ENCODE measurements at regions not wholly inside any gene's neighbourhood (a gene's known extent, or its start where the extent isn't known, plus 50 kb on each side); places are given as distances from the start of the nearest gene placed in this dataset.

GRCh38 chr5:122517091-122517490 lies 205.1 kb downstream of the SNCAIP start:
- no peaks in the 10 kb centered on the region for H3K9me3 ChIP-seq (replicated peaks; ENCODE audit: control insufficient read depth, insufficient read depth, low read depth, low read length)
- in situ Hi-C loops (cut with MboI) = loop anchor here (25.0 kb wide), 2 partner anchors 845 to 1095 kb away; no protein-coding TSS in a partner anchor

More at GRCh38 chr5:122517091-122517490, 205.1 kb downstream of the SNCAIP start:
- no TSS peak for BruUV-seq (replicated peaks)
- 0% methylated on average over 1 of the region's 1 CpG for WGBS (ENCODE audit: insufficient coverage, low coverage, missing lambda C conversion rate)
- Histone ChIP-seq H3K27me3 (ENCODE audit: control insufficient read depth in 2 of 2, insufficient read depth in 2 of 2, low read length in 2 of 2) (no peaks in the 10 kb centered on the region; a peak in 1 of 5 replicates), H3K27ac (ENCODE audit: extremely low read depth, low read depth, low read length) (no peak overlapping the region), H3K9ac (ENCODE audit: insufficient read depth in 1 of 2, low read depth in 2 of 2, low read length in 2 of 2) (no peak overlapping the region), H3K79me2 (ENCODE audit: control insufficient read depth, insufficient read depth, low read length) (no peaks in the 10 kb centered on the region), H4K20me1 (replicated peaks; ENCODE audit: control insufficient read depth, insufficient read depth, low read length) (no peaks in the 10 kb centered on the region), H2AFZ (ENCODE audit: low read depth, low read length) (no peak overlapping the region), H3K4me3 (no peak overlapping the region), H3K4me2 (ENCODE audit: insufficient read depth, low read length) (no peak overlapping the region), H3K9me1 (ENCODE audit: control insufficient read depth, insufficient read depth, low read length) (no peaks in the 10 kb centered on the region), H3K36me3 (ENCODE audit: control insufficient read depth, insufficient read depth, low read length) (no peaks in the 10 kb centered on the region), H3K4me1 (replicated peaks in 1 of 2; ENCODE audit: control insufficient read depth in 2 of 2, insufficient read depth in 2 of 2, low read length in 2 of 2) (no peaks in the 10 kb centered on the region)
- DNase-seq (ENCODE audit: extremely low read depth in 1 of 4, low spot score in 3 of 4) (no peak), FAIRE-seq (no peak), ATAC-seq (no peak)
- TF ChIP-seq SP1 (CRISPR knock-in tag; IDR thresholded peaks at IDR 0.05) (no peak), ELK1 (CRISPR knock-in tag; IDR thresholded peaks at IDR 0.05) (no peak), HNRNPLL (IDR thresholded peaks at IDR 0.05; ENCODE audit: low read depth, low read length, poor library complexity, severe bottlenecking) (no peak), ELF1 (tag; IDR thresholded peaks at IDR 0.05) (no peak), IFI16 (CRISPR knock-in tag; IDR thresholded peaks at IDR 0.05) (no peak), MCM5 (IDR thresholded peaks at IDR 0.05; ENCODE audit: low read depth) (no peak), MCM3 (IDR thresholded peaks at IDR 0.05) (no peak), ZNF511 (CRISPR knock-in tag; IDR thresholded peaks at IDR 0.05) (no peak), ZNF197 (CRISPR knock-in tag; IDR thresholded peaks at IDR 0.05; ENCODE audit: low read depth) (no peak), TSC22D4 (tag; IDR thresholded peaks at IDR 0.05) (no peak)
- TF ChIP-seq, protein P1, sequence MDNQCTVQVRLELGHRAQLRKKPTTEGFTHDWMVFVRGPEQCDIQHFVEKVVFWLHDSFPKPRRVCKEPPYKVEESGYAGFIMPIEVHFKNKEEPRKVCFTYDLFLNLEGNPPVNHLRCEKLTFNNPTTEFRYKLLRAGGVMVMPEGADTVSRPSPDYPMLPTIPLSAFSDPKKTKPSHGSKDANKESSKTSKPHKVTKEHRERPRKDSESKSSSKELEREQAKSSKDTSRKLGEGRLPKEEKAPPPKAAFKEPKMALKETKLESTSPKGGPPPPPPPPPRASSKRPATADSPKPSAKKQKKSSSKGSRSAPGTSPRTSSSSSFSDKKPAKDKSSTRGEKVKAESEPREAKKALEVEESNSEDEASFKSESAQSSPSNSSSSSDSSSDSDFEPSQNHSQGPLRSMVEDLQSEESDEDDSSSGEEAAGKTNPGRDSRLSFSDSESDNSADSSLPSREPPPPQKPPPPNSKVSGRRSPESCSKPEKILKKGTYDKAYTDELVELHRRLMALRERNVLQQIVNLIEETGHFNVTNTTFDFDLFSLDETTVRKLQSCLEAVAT (IDR thresholded peaks at IDR 0.05) = no peak
- CTCF ChIA-PET (ENCODE audit: low intra/inter-chr PET ratio) = interaction anchor here (2.1 kb wide), 1 partner anchor 483 kb away, joined by 8 read pairs; no protein-coding TSS in a partner anchor
- intact Hi-C loops (cut with micrococcal nuclease) = loop anchor here (5.0 kb wide), 1 partner anchor 380 kb away; no protein-coding TSS in a partner anchor
- POLR2A ChIA-PET = no interaction called here
